Skeletal muscle tissue (tissue), 3 donors: ENCODE measurements at regions not wholly inside any gene's neighbourhood (a gene's known extent, or its start where the extent isn't known, plus 50 kb on each side); places are given as distances from the start of the nearest gene placed in this dataset.

Experiments
- H3K27ac ChIP-seq: one replicate; pipeline ENCODE4 v1.7.0; 2013; ENCODE audit warnings: mild to moderate bottlenecking, low read depth, low read length, inconsistent platforms
- H3K27me3 ChIP-seq, 3 donors: one replicate each; pipeline ENCODE4 v1.7.0; 2013; ENCODE audit warnings: low read length in 3 of 3; ENCODE audit not compliant: control insufficient read depth in 3 of 3, insufficient read depth in 3 of 3
- H3K36me3 ChIP-seq, 3 donors: one replicate each; pipeline ENCODE4 v1.7.0; 2013; ENCODE audit warnings: low read length in 3 of 3; ENCODE audit not compliant: control insufficient read depth in 3 of 3, insufficient read depth in 3 of 3
- H3K4me1 ChIP-seq, 3 donors: one replicate each; pipeline ENCODE4 v1.7.0; 2013; ENCODE audit warnings: low read length in 3 of 3, mild to moderate bottlenecking in 3 of 3; ENCODE audit not compliant: control insufficient read depth in 3 of 3, insufficient read depth in 3 of 3
- H3K4me3 ChIP-seq, 3 donors: one replicate each; pipeline ENCODE4 v1.7.0; 2013; ENCODE audit warnings: low read length in 3 of 3
- H3K9ac ChIP-seq, 3 donors: one replicate each; pipeline ENCODE4 v1.7.0; 2013; ENCODE audit warnings: low read length in 3 of 3, mild to moderate bottlenecking in 3 of 3, moderate library complexity in 2 of 3, low read depth in 1 of 3
- H3K9me3 ChIP-seq, 3 donors: one replicate each; pipeline ENCODE4 v1.7.0; 2013; ENCODE audit warnings: low read length in 3 of 3; ENCODE audit not compliant: control insufficient read depth in 3 of 3
- donor health status: Osteomylitis.

- Histone ChIP-seq H3K4me3 (no peak overlapping the region), H3K4me1 (no peaks in the 10 kb centered on the region), H3K36me3 (no peaks in the 10 kb centered on the region), H3K9ac (no peak overlapping the region), H3K9me3 (no peaks in the 10 kb centered on the region), H3K27me3 (peaks cover 0 to 3% (median 0%) of the 10 kb centered on the region in 3 donors), H3K27ac (no peak overlapping the region)
Measured at GRCh38 chr14:66078006-66078405, 408.2 kb upstream of the CCDC196 start.

- no peak overlapping the region for H3K9ac ChIP-seq
- no peaks in the 10 kb centered on the region for H3K9me3 ChIP-seq
- no peaks in the 10 kb centered on the region for H3K4me1 ChIP-seq
- H3K36me3 ChIP-seq = no peaks in the 10 kb centered on the region
- no peak overlapping the region for H3K4me3 ChIP-seq
- peaks cover 0 to 3% (median 0%) of the 10 kb centered on the region in 3 donors for H3K27me3 ChIP-seq
- no peak overlapping the region for H3K27ac ChIP-seq
Measured at GRCh38 chr14:66081594-66082376, 404.4 kb upstream of the CCDC196 start.

DNA sequence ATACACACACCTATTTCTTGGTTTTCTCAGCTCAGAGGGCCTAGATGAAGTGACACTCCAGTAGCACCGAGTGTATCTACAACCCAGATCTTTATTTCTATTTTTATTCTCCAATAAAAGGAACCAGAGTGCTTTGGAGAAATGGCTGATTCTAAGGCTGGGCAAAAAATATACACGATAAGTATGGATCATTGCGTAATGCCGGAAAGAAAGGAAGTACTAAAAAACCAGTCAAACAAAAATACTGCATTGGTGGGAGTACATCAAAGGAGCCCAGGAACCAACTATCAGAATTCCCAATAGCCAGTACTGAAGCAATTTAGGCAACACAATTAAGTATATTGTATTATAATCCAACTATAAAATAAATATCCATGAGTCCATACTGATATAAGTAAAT, 400.9 kb upstream of the CCDC196 start:
- H3K27me3 ChIP-seq = peaks cover 0 to 3% (median 0%) of the 10 kb centered on the region in 3 donors
- H3K9ac ChIP-seq = no peak overlapping the region
- no peak overlapping the region for H3K4me3 ChIP-seq
- no peaks in the 10 kb centered on the region for H3K4me1 ChIP-seq
- H3K9me3 ChIP-seq = no peaks in the 10 kb centered on the region
- H3K27ac ChIP-seq = no peak overlapping the region
- H3K36me3 ChIP-seq = no peaks in the 10 kb centered on the region

- Histone ChIP-seq H3K36me3 (no peaks in the 10 kb centered on the region), H3K27ac (no peak overlapping the region), H3K9me3 (no peaks in the 10 kb centered on the region), H3K4me3 (no peak overlapping the region), H3K4me1 (no peaks in the 10 kb centered on the region), H3K27me3 (peaks cover 0 to 3% (median 0%) of the 10 kb centered on the region in 3 donors), H3K9ac (no peak overlapping the region)
Measured at GRCh38 chr14:66085665-66086064, 400.5 kb upstream of the CCDC196 start.

- no peaks in the 10 kb centered on the region for H3K4me1 ChIP-seq
- H3K9ac ChIP-seq = no peak overlapping the region
- no peak overlapping the region for H3K27ac ChIP-seq
- H3K36me3 ChIP-seq = no peaks in the 10 kb centered on the region
- H3K27me3 ChIP-seq = peaks cover 0 to under 1% (median 0%) of the 10 kb centered on the region in 3 donors
- no peaks in the 10 kb centered on the region for H3K9me3 ChIP-seq
- no peak overlapping the region for H3K4me3 ChIP-seq
Measured at GRCh38 chr14:66087231-66087630, 398.9 kb upstream of the CCDC196 start.

GRCh38 chr14:66088656-66089055, 397.5 kb upstream of the CCDC196 start:
- Histone ChIP-seq H3K4me3 (no peak overlapping the region), H3K9me3 (no peaks in the 10 kb centered on the region), H3K9ac (no peak overlapping the region), H3K27me3 (no peaks in the 10 kb centered on the region), H3K36me3 (no peaks in the 10 kb centered on the region), H3K4me1 (no peaks in the 10 kb centered on the region), H3K27ac (no peak overlapping the region)

GRCh38 chr14:66092206-66092605, 394.0 kb upstream of the CCDC196 start:
- Histone ChIP-seq H3K4me3 (no peak overlapping the region), H3K9me3 (no peaks in the 10 kb centered on the region), H3K9ac (no peak overlapping the region), H3K4me1 (no peaks in the 10 kb centered on the region), H3K27me3 (no peaks in the 10 kb centered on the region), H3K36me3 (no peaks in the 10 kb centered on the region), H3K27ac (no peak overlapping the region)

GRCh38 chr14:66092748-66093147, 393.4 kb upstream of the CCDC196 start:
- no peak overlapping the region for H3K4me3 ChIP-seq
- no peaks in the 10 kb centered on the region for H3K4me1 ChIP-seq
- H3K36me3 ChIP-seq = no peaks in the 10 kb centered on the region
- H3K9me3 ChIP-seq = no peaks in the 10 kb centered on the region
- no peak overlapping the region for H3K9ac ChIP-seq
- no peak overlapping the region for H3K27ac ChIP-seq
- no peaks in the 10 kb centered on the region for H3K27me3 ChIP-seq

- Histone ChIP-seq H3K4me1 (no peaks in the 10 kb centered on the region), H3K9ac (no peak overlapping the region), H3K27me3 (no peaks in the 10 kb centered on the region)
Measured at GRCh38 chr14:66094001-66094727, 392.0 kb upstream of the CCDC196 start.

GRCh38 chr14:66099451-66099850, 386.7 kb upstream of the CCDC196 start:
- no peak overlapping the region for H3K27ac ChIP-seq
- H3K4me3 ChIP-seq = no peak overlapping the region
- H3K9ac ChIP-seq = no peak overlapping the region
- H3K27me3 ChIP-seq = no peaks in the 10 kb centered on the region
- H3K4me1 ChIP-seq = no peaks in the 10 kb centered on the region
- H3K36me3 ChIP-seq = no peaks in the 10 kb centered on the region
- no peaks in the 10 kb centered on the region for H3K9me3 ChIP-seq

More at GRCh38 chr14:66094001-66094727, 392.0 kb upstream of the CCDC196 start:
- Histone ChIP-seq H3K27ac (no peak overlapping the region), H3K36me3 (no peaks in the 10 kb centered on the region), H3K4me3 (no peak overlapping the region), H3K9me3 (no peaks in the 10 kb centered on the region)
